ENCODE measurements at regions not wholly inside any gene's neighbourhood (a gene's known extent, or its start where the extent isn't known, plus 50 kb on each side); places are given as distances from the start of the nearest gene placed in this dataset.
"Not testable (repeated sequence)": the region's sequence is repeated elsewhere in the genome, so short reads cannot be mapped to it uniquely, and the experiment has no call there.

- DNase-seq (ENCODE audit: low spot score): no peak
These were observed 51.9 kb upstream of the TCERG1L start for GRCh38 chr10:131363416-131363815.

DNA sequence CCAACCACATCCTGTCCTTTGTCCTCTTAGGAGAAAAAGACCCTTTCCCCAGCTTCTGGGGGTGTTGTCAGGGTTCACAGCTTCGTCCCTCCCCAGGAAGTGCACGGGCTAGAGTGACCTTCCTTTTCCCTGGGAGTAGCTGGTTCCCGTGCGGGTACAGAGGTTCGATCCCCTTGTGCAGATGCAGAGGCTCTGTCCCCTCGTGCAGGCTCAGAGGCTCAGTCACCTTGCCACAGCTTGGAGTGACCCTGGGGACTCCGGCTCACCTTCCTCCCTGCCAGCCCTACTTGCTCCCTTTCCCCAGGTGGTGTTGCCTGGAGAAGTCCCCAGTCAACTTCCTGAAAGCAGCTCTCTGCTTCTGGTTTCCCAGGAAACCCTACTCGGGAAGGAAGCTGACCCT is 60.0 kb upstream of the TCERG1L start:
- DNase-seq (ENCODE audit: low spot score): no peak

DNA sequence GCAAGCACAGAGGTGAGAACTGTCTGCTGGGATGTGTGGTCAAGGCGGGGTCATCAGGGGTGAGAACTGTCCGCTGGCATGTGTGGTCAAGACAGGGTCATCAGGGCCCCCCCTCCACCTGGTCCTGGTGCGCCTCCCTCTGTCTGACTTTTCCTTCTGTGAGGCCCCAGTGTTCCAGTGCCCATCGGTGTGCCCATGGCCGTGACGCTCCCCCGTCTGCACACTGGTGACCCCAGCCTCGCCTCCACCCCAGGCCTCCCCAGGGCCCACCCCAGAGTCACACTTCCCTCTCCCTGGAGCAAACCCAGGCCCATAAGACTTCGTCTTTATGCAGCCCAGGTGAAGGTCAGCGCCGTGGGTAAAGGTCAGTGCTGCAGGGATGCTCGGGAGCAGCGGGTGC is 70.1 kb upstream of the TCERG1L start:
- DNase-seq (ENCODE audit: low spot score): no peak

- DNase-seq (ENCODE audit: low spot score): not testable (repeated sequence)
These were observed 73.8 kb upstream of the TCERG1L start for GRCh38 chr10:131385161-131385872.

DNA sequence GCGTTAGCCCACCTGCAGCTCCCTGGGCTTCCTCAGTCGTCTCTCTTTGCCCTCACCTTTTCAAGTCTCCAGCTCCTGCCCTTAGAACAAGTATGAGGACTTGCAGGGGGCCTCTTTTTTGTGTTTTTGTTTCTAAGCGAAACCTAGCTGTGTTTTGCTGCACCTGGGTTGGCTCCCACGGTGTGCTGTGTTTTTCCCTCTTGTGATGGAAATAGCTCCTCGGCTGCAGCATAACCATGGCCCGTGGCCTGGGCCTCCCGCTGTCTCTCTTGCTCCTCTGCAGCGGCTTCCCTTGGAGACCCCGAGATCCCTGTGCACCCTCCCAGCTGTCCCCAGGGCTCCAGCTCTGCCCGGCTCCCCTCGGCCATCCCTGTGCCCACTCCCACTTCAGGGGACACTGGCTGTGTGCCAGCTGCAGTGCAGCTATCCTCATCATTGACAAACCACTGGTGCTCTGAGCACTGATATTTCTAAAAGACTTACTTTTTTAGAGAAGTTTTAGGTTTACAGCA is 75.6 kb upstream of the TCERG1L start:
- DNase-seq (ENCODE audit: low spot score): no peak

GRCh38 chr10:131391936-131392335 is 80.4 kb upstream of the TCERG1L start:
- no peak for DNase-seq (ENCODE audit: low spot score)

DNA sequence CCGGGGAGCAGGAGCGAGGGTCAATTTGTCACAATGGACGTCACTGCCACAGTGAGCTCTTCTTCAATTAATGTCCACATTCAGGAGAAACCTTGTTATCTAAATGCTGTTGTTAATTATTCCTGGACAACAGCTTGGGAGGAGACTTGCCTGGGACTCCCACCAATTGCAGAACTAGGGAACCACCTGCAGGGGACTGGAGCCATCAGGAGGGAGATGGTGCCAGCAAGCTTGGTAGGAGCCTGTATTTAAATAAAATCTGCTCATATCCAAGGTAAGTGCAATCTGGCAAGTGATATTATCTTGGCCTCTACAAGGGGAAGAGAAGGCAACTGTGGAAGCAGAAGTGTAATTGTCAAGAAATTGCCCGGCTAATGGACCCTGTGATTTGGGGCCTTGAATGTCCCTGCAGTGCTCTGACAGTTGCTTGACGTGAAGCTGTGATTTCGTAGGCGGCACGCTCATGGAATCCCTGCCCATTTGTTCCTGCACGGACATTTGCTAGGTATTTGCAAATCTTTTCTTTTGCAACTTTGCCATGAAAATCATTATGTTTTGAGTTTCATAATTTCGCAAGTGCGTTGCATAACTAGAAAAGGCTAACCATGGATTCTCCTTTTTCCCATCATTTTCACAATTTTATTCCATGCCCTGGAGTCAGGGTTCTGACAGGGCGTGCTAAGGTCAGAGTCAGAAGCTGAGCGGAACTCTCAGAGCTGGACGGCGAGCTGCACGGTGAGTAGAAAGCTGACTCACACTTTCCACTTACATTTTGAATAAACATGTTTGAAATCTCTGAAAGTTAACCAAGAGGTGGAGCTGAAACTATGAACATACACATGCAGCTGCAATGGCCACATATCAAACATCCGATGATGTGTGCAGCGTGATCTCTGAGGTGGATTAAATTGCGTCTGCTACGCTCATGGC is 84.9 kb upstream of the TCERG1L start:
- no peak for DNase-seq (ENCODE audit: low spot score)

DNA sequence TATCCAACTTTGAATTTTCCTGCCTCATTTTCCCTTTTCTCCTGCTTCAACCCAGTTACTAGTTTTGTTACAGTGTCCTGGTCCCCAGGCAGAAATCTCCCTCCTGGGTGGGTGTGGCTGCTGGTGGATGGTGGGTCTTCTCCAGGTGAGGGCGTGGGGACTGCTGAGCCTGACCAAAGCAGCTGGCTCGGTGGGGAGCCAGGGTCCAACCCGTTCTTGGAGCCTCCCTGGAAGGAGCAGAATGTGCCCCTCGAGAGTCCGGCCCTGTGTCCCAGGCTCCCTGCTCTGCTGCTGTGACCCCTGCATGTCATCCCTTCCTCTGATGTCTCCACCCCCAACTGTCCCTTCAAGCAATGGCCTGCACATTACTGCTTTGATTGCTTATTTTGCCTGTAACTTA is 86.6 kb upstream of the TCERG1L start:
- no peak for DNase-seq (ENCODE audit: low spot score)

GRCh38 chr10:131399981-131400380 is 88.5 kb upstream of the TCERG1L start:
- DNase-seq (ENCODE audit: low spot score): no peak

DNA sequence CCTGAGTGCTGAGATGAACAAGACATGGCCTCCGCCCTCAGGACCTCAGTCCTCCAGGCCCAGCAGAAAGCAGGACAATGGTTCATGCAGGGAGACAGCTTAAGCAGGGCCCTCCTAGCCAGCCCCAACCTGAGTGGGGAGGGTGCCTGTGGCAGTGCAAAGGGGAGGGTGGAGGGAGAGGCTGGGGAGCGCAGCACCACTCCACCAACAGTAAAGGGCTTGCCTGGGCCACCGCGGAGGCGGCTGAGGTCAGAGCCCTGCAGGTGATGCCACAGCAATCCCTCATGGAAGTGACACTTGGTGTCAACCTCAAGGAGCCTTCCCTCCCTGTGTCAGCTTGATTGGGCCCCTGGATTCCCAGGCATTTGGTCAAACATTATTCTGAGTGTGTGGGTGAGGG is 89.0 kb upstream of the TCERG1L start:
- DNase-seq (ENCODE audit: low spot score): no peak

- DNase-seq (ENCODE audit: low spot score): no peak
These were observed 91.5 kb upstream of the TCERG1L start for GRCh38 chr10:131402771-131403650.

GRCh38 chr10:131403936-131404335 is 92.4 kb upstream of the TCERG1L start:
- DNase-seq (ENCODE audit: low spot score): no peak

GRCh38 chr10:131404886-131405285 is 93.4 kb upstream of the TCERG1L start:
- DNase-seq (ENCODE audit: low spot score): no peak

DNA sequence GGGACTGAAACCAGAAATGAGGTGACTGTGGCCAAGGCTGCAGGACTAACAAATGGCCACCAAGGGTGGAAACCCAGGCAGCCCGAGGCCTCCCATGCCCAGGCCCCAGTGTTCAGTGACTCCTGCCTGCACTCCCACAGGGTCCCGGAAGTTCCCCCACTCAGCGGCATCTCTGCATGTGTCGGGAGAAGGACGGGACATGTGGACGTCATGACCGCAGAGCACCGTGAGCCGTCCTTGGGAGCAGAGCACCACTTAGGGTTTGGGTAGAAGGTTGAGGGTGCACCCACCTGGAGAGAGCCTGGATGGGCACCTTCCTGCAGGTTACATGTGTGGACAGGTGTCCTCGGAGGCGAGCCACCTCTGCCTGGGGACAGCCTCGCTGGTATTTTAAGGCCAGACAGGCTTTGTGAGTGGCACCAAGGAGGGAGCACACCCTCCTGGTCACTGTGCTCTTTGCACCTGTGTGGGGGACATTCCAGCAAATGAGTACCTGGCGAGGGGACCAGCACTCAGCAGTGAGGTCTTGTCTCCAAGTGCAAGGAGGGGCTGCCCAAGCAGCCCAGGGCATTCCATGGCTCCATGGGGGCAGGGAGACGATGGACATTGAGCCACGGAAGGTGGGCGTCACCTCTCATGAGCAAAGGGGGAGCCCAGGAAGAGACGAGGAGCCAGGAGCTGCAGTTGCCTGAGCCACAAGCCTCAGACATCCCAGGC is 95.3 kb upstream of the TCERG1L start:
- no peak for DNase-seq (ENCODE audit: low spot score)

DNA sequence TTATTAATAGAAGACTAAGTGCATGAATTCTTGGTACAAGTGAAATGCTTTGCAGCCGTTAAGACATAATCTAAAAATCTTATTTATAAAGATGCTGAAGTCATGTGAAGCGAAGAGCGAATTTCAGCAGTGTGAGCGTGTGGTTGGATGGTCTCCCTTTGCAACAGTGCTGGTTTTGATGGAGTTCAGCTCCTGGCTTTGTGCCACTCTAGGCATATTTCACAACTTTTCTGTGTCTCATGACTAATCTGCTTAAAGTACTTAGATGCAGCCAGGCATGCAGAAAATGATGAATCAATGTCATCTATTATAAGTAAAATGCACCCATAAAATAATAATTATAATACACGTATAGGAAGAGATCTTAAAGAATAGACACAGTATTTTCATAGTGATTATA is 107.2 kb upstream of the TCERG1L start:
- DNase-seq (ENCODE audit: low spot score): no peak

DNA sequence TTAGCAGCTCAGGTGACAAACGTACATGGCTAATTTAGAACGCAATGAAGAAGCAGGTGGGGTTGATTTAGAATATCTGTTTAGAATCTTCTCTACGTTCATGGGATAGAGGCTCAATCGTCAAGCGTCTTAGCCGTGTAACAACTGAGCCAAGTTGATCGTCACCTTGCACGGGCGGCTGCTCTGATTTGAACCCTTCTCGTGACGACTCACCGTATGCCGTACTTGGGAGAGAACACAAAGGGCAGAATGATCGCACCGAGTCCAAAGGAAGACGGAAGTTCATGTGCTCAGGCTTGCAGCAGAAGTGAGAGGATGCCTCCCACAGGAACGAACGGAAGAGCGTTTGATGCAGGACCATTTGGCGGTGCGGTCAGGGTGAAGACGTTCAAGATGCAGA is 108.3 kb upstream of the TCERG1L start:
- DNase-seq (ENCODE audit: low spot score): no peak

- no peak for DNase-seq (ENCODE audit: low spot score)
These were observed 109.3 kb upstream of the TCERG1L start for GRCh38 chr10:131420867-131421266.

DNA sequence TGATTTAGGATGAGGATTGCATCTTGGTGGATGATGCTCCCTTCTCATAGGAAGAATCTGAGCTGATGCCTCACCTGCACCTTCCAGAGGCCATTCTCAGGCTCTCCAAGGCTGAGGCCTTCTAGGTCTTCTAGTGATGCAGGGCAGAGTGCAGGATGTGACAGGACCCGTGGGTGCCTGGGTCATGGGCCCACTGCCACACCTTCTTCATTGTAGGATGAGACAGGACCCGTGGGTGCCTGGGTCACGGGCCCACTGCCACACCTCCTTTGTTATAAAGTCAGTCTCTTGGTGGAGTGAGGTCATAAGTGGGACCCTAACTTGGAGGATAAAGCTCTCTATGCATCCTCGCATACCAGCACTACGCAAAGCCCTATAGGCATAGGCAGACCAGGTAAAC is 109.9 kb upstream of the TCERG1L start:
- DNase-seq (ENCODE audit: low spot score): no peak

DNA sequence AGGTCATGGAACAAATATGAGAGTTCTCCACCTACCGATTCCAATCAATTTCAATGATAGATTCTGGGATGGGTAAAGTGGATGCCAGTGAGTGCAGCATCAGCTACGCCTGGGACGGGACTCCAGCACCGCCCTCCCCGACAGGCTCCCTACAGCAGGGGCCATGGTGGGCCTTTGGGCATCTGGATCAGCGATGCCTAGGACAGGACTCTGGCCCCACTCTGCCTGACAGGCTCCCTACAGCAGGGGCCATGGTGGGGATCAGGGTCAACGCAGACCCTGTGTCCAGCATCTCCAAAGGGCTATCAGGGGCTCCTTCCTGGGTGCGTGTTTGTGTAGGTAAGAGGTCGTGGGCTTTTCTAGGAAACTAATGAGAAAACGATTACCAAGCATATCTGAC is 111.2 kb upstream of the TCERG1L start:
- DNase-seq (ENCODE audit: low spot score): no peak

GRCh38 chr10:131424053-131424452 is 112.5 kb upstream of the TCERG1L start:
- DNase-seq (ENCODE audit: low spot score): no peak

DNA sequence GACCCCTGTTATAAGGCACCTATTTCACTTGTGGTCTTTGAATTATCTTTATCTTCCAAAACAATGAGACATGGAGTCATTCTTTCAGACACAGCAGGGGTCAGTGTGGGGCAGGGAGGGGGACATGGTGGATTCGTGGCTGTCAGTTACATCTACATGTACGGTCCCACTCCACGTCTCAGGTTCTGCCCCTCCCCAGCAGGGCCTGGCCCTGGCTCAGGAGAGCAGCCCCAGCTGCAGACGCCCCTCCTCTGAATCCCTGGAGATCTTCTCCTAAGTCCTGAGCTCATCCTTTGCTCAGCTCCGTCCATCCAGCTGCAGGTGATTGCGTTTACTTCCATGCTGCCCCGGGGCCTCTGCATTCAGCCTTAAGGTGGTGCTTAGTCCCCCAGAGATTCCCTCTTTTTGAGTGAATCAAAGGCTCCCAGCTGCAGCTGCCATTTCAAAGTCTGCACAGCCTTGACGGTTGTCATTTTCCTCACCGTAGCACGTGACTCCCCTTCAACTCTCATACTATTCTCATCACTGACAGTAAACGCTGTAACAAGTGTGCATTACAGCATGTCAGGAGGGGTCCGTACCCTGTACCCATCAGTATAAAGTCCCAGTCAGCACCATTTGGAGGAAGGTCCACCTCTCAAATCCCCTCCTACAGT is 113.4 kb upstream of the TCERG1L start:
- DNase-seq (ENCODE audit: low spot score): no peak

Measured in H4 (cell line).